ENCODE measurements at regions not wholly inside any gene's neighbourhood (a gene's known extent, or its start where the extent isn't known, plus 50 kb on each side); places are given as distances from the start of the nearest gene placed in this dataset.
A peak's percentile ranks its signal among the peaks of the same experiment; 100 is the strongest.

GRCh38 chr19:33905937-33906577 is 109.4 kb downstream of the KCTD15 start:
- Histone ChIP-seq H3K4me2 (ENCODE audit: low read length) (peak overlapping the region; percentile 79), H3K9ac (ENCODE audit: low read length) (peak overlapping the region; percentile 55)
- DNase-seq (ENCODE audit: low read depth) = no peak

DNA sequence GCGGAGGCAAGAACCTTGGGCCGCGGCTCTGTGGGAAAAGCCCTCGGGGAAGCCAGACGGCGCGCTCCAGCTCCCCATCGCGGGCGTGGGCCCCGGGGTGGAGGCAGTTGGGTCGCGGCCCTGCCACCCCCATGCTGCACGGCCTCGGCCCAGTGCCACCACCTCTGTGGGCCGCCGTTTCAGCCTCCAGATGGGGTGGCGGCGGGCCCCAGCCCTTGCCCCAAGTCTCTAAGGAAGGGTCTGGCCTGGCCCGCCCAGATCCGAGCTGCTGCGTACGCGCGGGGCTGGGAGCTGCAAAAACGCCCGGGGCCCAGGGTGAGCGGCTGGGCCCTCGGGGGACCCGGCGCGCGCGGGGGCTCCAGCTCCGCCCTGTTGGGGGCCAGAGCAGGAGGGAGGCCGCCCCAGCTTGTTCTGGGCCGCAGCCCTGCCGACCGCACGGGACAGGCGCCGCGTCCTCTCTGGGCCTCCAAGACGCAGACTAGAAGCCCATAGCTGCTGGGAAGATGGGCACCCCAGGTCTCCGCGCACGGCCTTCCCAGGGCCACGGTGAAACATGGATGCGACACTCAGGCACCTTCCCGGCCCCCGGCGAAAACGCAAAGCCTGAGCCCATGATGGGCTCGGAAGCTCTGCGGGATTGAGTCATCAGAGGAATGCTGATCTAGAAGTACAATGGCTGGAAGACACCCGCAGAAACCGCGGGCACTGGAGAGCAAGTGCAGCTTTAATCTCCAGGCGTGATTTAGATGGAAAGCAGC is 110.1 kb downstream of the KCTD15 start:
- Histone ChIP-seq H3K4me2 (ENCODE audit: low read length) (peak overlapping the region; percentile 44), H3K9me3 (ENCODE audit: insufficient read depth, low read depth, low read length) (no peaks in the 10 kb centered on the region), H3K9ac (ENCODE audit: low read length) (no peak overlapping the region), H3K27me3 (ENCODE audit: insufficient read depth, low read length) (no peaks in the 10 kb centered on the region), H3K79me2 (ENCODE audit: insufficient read depth, low read length) (no peaks in the 10 kb centered on the region), H4K20me1 (ENCODE audit: insufficient read depth, low read length) (no peaks in the 10 kb centered on the region), H3K36me3 (ENCODE audit: insufficient read depth, low read length) (no peaks in the 10 kb centered on the region), H3K27ac (ENCODE audit: low read depth, low read length) (no peak overlapping the region), H2AFZ (ENCODE audit: low read depth, low read length) (peak overlapping the region; percentile 60), H3K4me3 (ENCODE audit: insufficient read depth, low read depth, low read length) (no peak overlapping the region), H3K4me1 (ENCODE audit: insufficient read depth, low read length) (peaks cover 7% of the 10 kb centered on the region)
- H3K9me3 Mint-ChIP-seq (ENCODE audit: unreplicated experiment) = peaks cover 12% of the 10 kb centered on the region
- TF ChIP-seq, protein P1, sequence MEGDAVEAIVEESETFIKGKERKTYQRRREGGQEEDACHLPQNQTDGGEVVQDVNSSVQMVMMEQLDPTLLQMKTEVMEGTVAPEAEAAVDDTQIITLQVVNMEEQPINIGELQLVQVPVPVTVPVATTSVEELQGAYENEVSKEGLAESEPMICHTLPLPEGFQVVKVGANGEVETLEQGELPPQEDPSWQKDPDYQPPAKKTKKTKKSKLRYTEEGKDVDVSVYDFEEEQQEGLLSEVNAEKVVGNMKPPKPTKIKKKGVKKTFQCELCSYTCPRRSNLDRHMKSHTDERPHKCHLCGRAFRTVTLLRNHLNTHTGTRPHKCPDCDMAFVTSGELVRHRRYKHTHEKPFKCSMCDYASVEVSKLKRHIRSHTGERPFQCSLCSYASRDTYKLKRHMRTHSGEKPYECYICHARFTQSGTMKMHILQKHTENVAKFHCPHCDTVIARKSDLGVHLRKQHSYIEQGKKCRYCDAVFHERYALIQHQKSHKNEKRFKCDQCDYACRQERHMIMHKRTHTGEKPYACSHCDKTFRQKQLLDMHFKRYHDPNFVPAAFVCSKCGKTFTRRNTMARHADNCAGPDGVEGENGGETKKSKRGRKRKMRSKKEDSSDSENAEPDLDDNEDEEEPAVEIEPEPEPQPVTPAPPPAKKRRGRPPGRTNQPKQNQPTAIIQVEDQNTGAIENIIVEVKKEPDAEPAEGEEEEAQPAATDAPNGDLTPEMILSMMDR (IDR thresholded peaks at IDR 0.05; ENCODE audit: insufficient read depth, low read depth, low read length) = no peak
- TF ChIP-seq EZH2 (IDR thresholded peaks at IDR 0.05; ENCODE audit: insufficient read depth, low read length) = no peak
- no peak for FAIRE-seq
- H3K4me1 Mint-ChIP-seq (ENCODE audit: low read depth, unreplicated experiment) = peaks cover 5% of the 10 kb centered on the region
- peaks cover 12% of the 10 kb centered on the region for H3K27me3 Mint-ChIP-seq (ENCODE audit: low read depth, unreplicated experiment)
- peak overlapping the region; percentile 62 for H3K4me3 Mint-ChIP-seq (ENCODE audit: unreplicated experiment)
- peak; percentile 34 for DNase-seq (ENCODE audit: low read depth)
- H3K36me3 Mint-ChIP-seq (ENCODE audit: low read depth, unreplicated experiment) = peaks cover 5% of the 10 kb centered on the region
- H3K27ac Mint-ChIP-seq (ENCODE audit: unreplicated experiment) = peak overlapping the region; percentile 75

More at GRCh38 chr19:33905937-33906577, 109.4 kb downstream of the KCTD15 start:
- peak overlapping the region; percentile 80 for H3K4me3 Mint-ChIP-seq (ENCODE audit: unreplicated experiment)
- peaks cover 12% of the 10 kb centered on the region for H3K27me3 Mint-ChIP-seq (ENCODE audit: low read depth, unreplicated experiment)
- H2AFZ ChIP-seq (ENCODE audit: low read depth, low read length) = peak overlapping the region; percentile 73
- no peak for FAIRE-seq
- peaks cover 5% of the 10 kb centered on the region for H3K4me1 Mint-ChIP-seq (ENCODE audit: low read depth, unreplicated experiment)
- no peaks in the 10 kb centered on the region for H3K79me2 ChIP-seq (ENCODE audit: insufficient read depth, low read length)
- TF ChIP-seq EZH2 (IDR thresholded peaks at IDR 0.05; ENCODE audit: insufficient read depth, low read length) = no peak
- TF ChIP-seq, protein P1 (IDR thresholded peaks at IDR 0.05; ENCODE audit: insufficient read depth, low read depth, low read length) = no peak
- no peaks in the 10 kb centered on the region for H4K20me1 ChIP-seq (ENCODE audit: insufficient read depth, low read length)
- peaks cover 7% of the 10 kb centered on the region for H3K4me1 ChIP-seq (ENCODE audit: insufficient read depth, low read length)
- peak overlapping the region; percentile 37 for H3K4me3 ChIP-seq (ENCODE audit: insufficient read depth, low read depth, low read length)
- H3K9me3 Mint-ChIP-seq (ENCODE audit: unreplicated experiment) = peaks cover 12% of the 10 kb centered on the region
- H3K9me3 ChIP-seq (ENCODE audit: insufficient read depth, low read depth, low read length) = no peaks in the 10 kb centered on the region
- H3K27ac ChIP-seq (ENCODE audit: low read depth, low read length) = no peak overlapping the region
- H3K27me3 ChIP-seq (ENCODE audit: insufficient read depth, low read length) = no peaks in the 10 kb centered on the region
- H3K36me3 Mint-ChIP-seq (ENCODE audit: low read depth, unreplicated experiment) = peaks cover 5% of the 10 kb centered on the region
- peak overlapping the region; percentile 98 for H3K27ac Mint-ChIP-seq (ENCODE audit: unreplicated experiment)
- no peaks in the 10 kb centered on the region for H3K36me3 ChIP-seq (ENCODE audit: insufficient read depth, low read length)

Measured in astrocyte (in vitro differentiated cells and primary cell).